Parathyroid adenoma (tissue), 2 donors: ENCODE measurements at regions not wholly inside any gene's neighbourhood (a gene's known extent, or its start where the extent isn't known, plus 50 kb on each side); places are given as distances from the start of the nearest gene placed in this dataset.

Experiments
- H2AFZ ChIP-seq: fragments of 300-600 bp; sonication (generic); one replicate; pipeline ENCODE4 v1.7.0; 2017; ENCODE audit warnings: antibody characterized with exemption, mild to moderate bottlenecking
- H3K27ac ChIP-seq: fragments of 300-600 bp; sonication (generic); one replicate; pipeline ENCODE4 v1.7.0; 2017
- H3K27me3 ChIP-seq: fragments of 300-600 bp; sonication (generic); one replicate; pipeline ENCODE4 v1.7.0; 2017; ENCODE audit warnings: low read length; ENCODE audit not compliant: control insufficient read depth, insufficient read depth
- H3K36me3 ChIP-seq: fragments of 300-600 bp; sonication (generic); one replicate; pipeline ENCODE4 v1.7.0; 2017; ENCODE audit warnings: low read length; ENCODE audit not compliant: control insufficient read depth, insufficient read depth
- H3K4me1 ChIP-seq: fragments of 300-600 bp; sonication (generic); one replicate; pipeline ENCODE4 v1.7.0; 2017; ENCODE audit warnings: control low read depth
- H3K4me2 ChIP-seq: fragments of 300-600 bp; sonication (generic); one replicate; pipeline ENCODE4 v1.7.0; 2017; ENCODE audit warnings: low read length
- H3K4me3 ChIP-seq: fragments of 300-600 bp; sonication (generic); one replicate; pipeline ENCODE4 v1.7.0; 2017; ENCODE audit warnings: low read depth, low read length
- H3K79me2 ChIP-seq: fragments of 300-600 bp; sonication (generic); one replicate; pipeline ENCODE4 v1.7.0; 2017; ENCODE audit warnings: control low read depth
- H3K9ac ChIP-seq: fragments of 300-600 bp; sonication (generic); one replicate; pipeline ENCODE4 v1.7.0; 2017; ENCODE audit warnings: mild to moderate bottlenecking
- H3K9me3 ChIP-seq: fragments of 300-600 bp; sonication (generic); one replicate; pipeline ENCODE4 v1.7.0; 2017; ENCODE audit warnings: low read length; ENCODE audit not compliant: control insufficient read depth
- CTCF ChIP-seq: fragments of 300-600 bp; sonication (generic); IDR thresholded peaks from one replicate; pipeline ENCODE4 v1.7.0; 2017; ENCODE audit warnings: antibody characterized with exemption, mild to moderate bottlenecking
- donor health status: primary hyperparathyroidism.

- no peak for TF ChIP-seq CTCF
- Histone ChIP-seq H3K27me3 (no peaks in the 10 kb centered on the region), H3K27ac (no peak overlapping the region), H3K36me3 (no peaks in the 10 kb centered on the region), H3K4me2 (no peak overlapping the region), H3K4me3 (no peak overlapping the region), H3K79me2 (no peaks in the 10 kb centered on the region), H3K9ac (no peak overlapping the region), H2AFZ (no peak overlapping the region), H3K4me1 (no peaks in the 10 kb centered on the region), H3K9me3 (no peaks in the 10 kb centered on the region)
Measured at GRCh38 chr5:136522217-136522956, 157.0 kb upstream of the TRPC7 start.

GRCh38 chr5:136521696-136522095, 156.4 kb upstream of the TRPC7 start:
- Histone ChIP-seq H3K9ac (no peak overlapping the region), H3K9me3 (no peaks in the 10 kb centered on the region), H3K79me2 (no peaks in the 10 kb centered on the region), H3K27me3 (no peaks in the 10 kb centered on the region), H3K36me3 (no peaks in the 10 kb centered on the region), H3K4me1 (no peaks in the 10 kb centered on the region), H3K4me2 (no peak overlapping the region), H3K27ac (no peak overlapping the region), H2AFZ (no peak overlapping the region), H3K4me3 (no peak overlapping the region)
- no peak for TF ChIP-seq CTCF

- H3K9ac ChIP-seq = no peak overlapping the region
- H3K27ac ChIP-seq = no peak overlapping the region
- no peaks in the 10 kb centered on the region for H3K27me3 ChIP-seq
- H3K79me2 ChIP-seq = no peaks in the 10 kb centered on the region
- no peak overlapping the region for H3K4me3 ChIP-seq
- H2AFZ ChIP-seq = no peak overlapping the region
- H3K36me3 ChIP-seq = no peaks in the 10 kb centered on the region
- no peaks in the 10 kb centered on the region for H3K9me3 ChIP-seq
- H3K4me2 ChIP-seq = no peak overlapping the region
- H3K4me1 ChIP-seq = no peaks in the 10 kb centered on the region
- no peak for TF ChIP-seq CTCF
Measured at GRCh38 chr5:136518814-136519213, 153.5 kb upstream of the TRPC7 start.

- Histone ChIP-seq H3K4me1 (no peaks in the 10 kb centered on the region), H3K9me3 (no peaks in the 10 kb centered on the region), H3K36me3 (no peaks in the 10 kb centered on the region), H2AFZ (no peak overlapping the region), H3K27ac (no peak overlapping the region), H3K27me3 (no peaks in the 10 kb centered on the region), H3K9ac (no peak overlapping the region), H3K79me2 (no peaks in the 10 kb centered on the region), H3K4me3 (no peak overlapping the region), H3K4me2 (no peak overlapping the region)
- no peak for TF ChIP-seq CTCF
Measured at GRCh38 chr5:136518174-136518573, 152.8 kb upstream of the TRPC7 start.

GRCh38 chr5:136517755-136518154, 152.4 kb upstream of the TRPC7 start:
- no peaks in the 10 kb centered on the region for H3K27me3 ChIP-seq
- H3K36me3 ChIP-seq = no peaks in the 10 kb centered on the region
- no peak overlapping the region for H3K4me3 ChIP-seq
- H3K4me1 ChIP-seq = no peaks in the 10 kb centered on the region
- no peak overlapping the region for H3K27ac ChIP-seq
- H2AFZ ChIP-seq = no peak overlapping the region
- no peaks in the 10 kb centered on the region for H3K9me3 ChIP-seq
- no peak overlapping the region for H3K4me2 ChIP-seq
- no peak for TF ChIP-seq CTCF
- H3K79me2 ChIP-seq = no peaks in the 10 kb centered on the region
- H3K9ac ChIP-seq = no peak overlapping the region
